ENCODE measurements at regions not wholly inside any gene's neighbourhood (a gene's known extent, or its start where the extent isn't known, plus 50 kb on each side); places are given as distances from the start of the nearest gene placed in this dataset.

GRCh38 chr5:158212917-158213316 lies 354.0 kb upstream of the CLINT1 start:
- Histone ChIP-seq H3K79me1 (replicated peaks; ENCODE audit: low read length, poor library complexity, severe bottlenecking) (no peaks in the 10 kb centered on the region), H2BK5ac (ENCODE audit: low read depth, low read length, poor library complexity, severe bottlenecking) (no peak overlapping the region), H3K9ac (ENCODE audit: low read length) (no peak overlapping the region), H3K4ac (ENCODE audit: low read depth in 1 of 2, low read length in 2 of 2) (no peak overlapping the region), H3K27ac (ENCODE audit: low read length, poor library complexity, severe bottlenecking) (no peak overlapping the region), H3K4me2 (ENCODE audit: low read length, poor library complexity, severe bottlenecking) (no peak overlapping the region), H2BK15ac (ENCODE audit: low read depth, poor library complexity, severe bottlenecking) (no peak overlapping the region), H3K4me1 (ENCODE audit: control insufficient read depth, insufficient read depth, low read depth, low read length) (no peaks in the 10 kb centered on the region), H2AFZ (ENCODE audit: low read depth, low read length) (no peak overlapping the region), H4K91ac (ENCODE audit: low read length) (no peak overlapping the region), H2AK5ac (ENCODE audit: low read length, severe bottlenecking) (no peak overlapping the region), H3K18ac (ENCODE audit: low read depth in 1 of 2, low read length in 2 of 2) (no peak overlapping the region), H3K9me3 (ENCODE audit: control insufficient read depth, low read length) (no peaks in the 10 kb centered on the region), H2BK120ac (ENCODE audit: low read depth, low read length) (no peak overlapping the region), H3K4me3 (ENCODE audit: insufficient read depth in 1 of 2, low read depth in 1 of 2, low read length in 2 of 2) (no peak overlapping the region), H4K8ac (ENCODE audit: low read length) (no peak overlapping the region), H3K14ac (ENCODE audit: low read length in 2 of 2) (no peak overlapping the region), H3K23ac (ENCODE audit: low read length in 2 of 2) (no peak overlapping the region), H3K36me3 (ENCODE audit: control insufficient read depth in 1 of 2, insufficient read depth in 2 of 2, low read depth in 1 of 2, low read length in 2 of 2) (no peaks in the 10 kb centered on the region), H3K27me3 (ENCODE audit: control insufficient read depth in 1 of 2, insufficient read depth in 1 of 2, low read length in 2 of 2) (peaks cover 0 to 4% of the 10 kb centered on the region in 2 experiments), H2BK12ac (ENCODE audit: low read length in 2 of 2) (no peak overlapping the region)
- DNase-seq = no peak
- WGBS = 36% methylated on average over 2 of the region's 3 CpGs

- 37% methylated on average over 2 of the region's 2 CpGs for WGBS
- H4K8ac ChIP-seq (ENCODE audit: low read length) = no peak overlapping the region
Observed at GRCh38 chr5:158212237-158212636, 353.3 kb upstream of the CLINT1 start.

GRCh38 chr5:158209219-158209908 lies 350.4 kb upstream of the CLINT1 start:
- Histone ChIP-seq H3K27me3 (ENCODE audit: control insufficient read depth in 1 of 2, insufficient read depth in 1 of 2, low read length in 2 of 2) (peaks cover 0 to 4% of the 10 kb centered on the region in 2 experiments), H3K4me1 (ENCODE audit: control insufficient read depth, insufficient read depth, low read depth, low read length) (no peaks in the 10 kb centered on the region), H2AFZ (ENCODE audit: low read depth, low read length) (no peak overlapping the region), H2BK5ac (ENCODE audit: low read depth, low read length, poor library complexity, severe bottlenecking) (no peak overlapping the region), H3K4me3 (ENCODE audit: insufficient read depth in 1 of 2, low read depth in 1 of 2, low read length in 2 of 2) (no peak overlapping the region), H3K79me1 (replicated peaks; ENCODE audit: low read length, poor library complexity, severe bottlenecking) (no peaks in the 10 kb centered on the region), H3K36me3 (ENCODE audit: control insufficient read depth in 1 of 2, insufficient read depth in 2 of 2, low read depth in 1 of 2, low read length in 2 of 2) (no peaks in the 10 kb centered on the region), H3K9ac (ENCODE audit: low read length) (no peak overlapping the region), H2BK15ac (ENCODE audit: low read depth, poor library complexity, severe bottlenecking) (no peak overlapping the region), H4K91ac (ENCODE audit: low read length) (no peak overlapping the region), H3K4ac (ENCODE audit: low read depth in 1 of 2, low read length in 2 of 2) (no peak overlapping the region), H2AK5ac (ENCODE audit: low read length, severe bottlenecking) (no peak overlapping the region), H3K18ac (ENCODE audit: low read depth in 1 of 2, low read length in 2 of 2) (no peak overlapping the region), H2BK12ac (ENCODE audit: low read length in 2 of 2) (no peak overlapping the region), H3K14ac (ENCODE audit: low read length in 2 of 2) (no peak overlapping the region), H2BK120ac (ENCODE audit: low read depth, low read length) (no peak overlapping the region), H3K4me2 (ENCODE audit: low read length, poor library complexity, severe bottlenecking) (no peak overlapping the region), H3K9me3 (ENCODE audit: control insufficient read depth, low read length) (no peaks in the 10 kb centered on the region), H3K23ac (ENCODE audit: low read length in 2 of 2) (no peak overlapping the region), H3K27ac (ENCODE audit: low read length, poor library complexity, severe bottlenecking) (no peak overlapping the region), H4K8ac (ENCODE audit: low read length) (no peak overlapping the region)
- DNase-seq = no peak
- 87% methylated on average over 4 of the region's 5 CpGs for WGBS

More at GRCh38 chr5:158212237-158212636, 353.3 kb upstream of the CLINT1 start:
- Histone ChIP-seq H3K9ac (ENCODE audit: low read length) (no peak overlapping the region), H2BK5ac (ENCODE audit: low read depth, low read length, poor library complexity, severe bottlenecking) (no peak overlapping the region), H3K23ac (ENCODE audit: low read length in 2 of 2) (no peak overlapping the region), H3K4me1 (ENCODE audit: control insufficient read depth, insufficient read depth, low read depth, low read length) (no peaks in the 10 kb centered on the region), H2BK120ac (ENCODE audit: low read depth, low read length) (no peak overlapping the region), H3K4ac (ENCODE audit: low read depth in 1 of 2, low read length in 2 of 2) (no peak overlapping the region), H3K27ac (ENCODE audit: low read length, poor library complexity, severe bottlenecking) (no peak overlapping the region), H3K79me1 (replicated peaks; ENCODE audit: low read length, poor library complexity, severe bottlenecking) (no peaks in the 10 kb centered on the region), H4K91ac (ENCODE audit: low read length) (no peak overlapping the region), H2BK12ac (ENCODE audit: low read length in 2 of 2) (no peak overlapping the region), H3K4me2 (ENCODE audit: low read length, poor library complexity, severe bottlenecking) (no peak overlapping the region), H3K27me3 (ENCODE audit: control insufficient read depth in 1 of 2, insufficient read depth in 1 of 2, low read length in 2 of 2) (peaks cover 0 to 4% of the 10 kb centered on the region in 2 experiments), H2AFZ (ENCODE audit: low read depth, low read length) (no peak overlapping the region), H3K4me3 (ENCODE audit: insufficient read depth in 1 of 2, low read depth in 1 of 2, low read length in 2 of 2) (no peak overlapping the region), H3K9me3 (ENCODE audit: control insufficient read depth, low read length) (no peaks in the 10 kb centered on the region), H2AK5ac (ENCODE audit: low read length, severe bottlenecking) (no peak overlapping the region), H2BK15ac (ENCODE audit: low read depth, poor library complexity, severe bottlenecking) (no peak overlapping the region), H3K18ac (ENCODE audit: low read depth in 1 of 2, low read length in 2 of 2) (no peak overlapping the region), H3K36me3 (ENCODE audit: control insufficient read depth in 1 of 2, insufficient read depth in 2 of 2, low read depth in 1 of 2, low read length in 2 of 2) (no peaks in the 10 kb centered on the region), H3K14ac (ENCODE audit: low read length in 2 of 2) (no peak overlapping the region)
- DNase-seq = no peak

GRCh38 chr5:158207733-158208132 lies 348.8 kb upstream of the CLINT1 start:
- Histone ChIP-seq H2AFZ (ENCODE audit: low read depth, low read length) (no peak overlapping the region), H2BK5ac (ENCODE audit: low read depth, low read length, poor library complexity, severe bottlenecking) (no peak overlapping the region), H2BK120ac (ENCODE audit: low read depth, low read length) (no peak overlapping the region), H3K79me1 (replicated peaks; ENCODE audit: low read length, poor library complexity, severe bottlenecking) (no peaks in the 10 kb centered on the region), H3K14ac (ENCODE audit: low read length in 2 of 2) (no peak overlapping the region), H4K8ac (ENCODE audit: low read length) (no peak overlapping the region), H3K36me3 (ENCODE audit: control insufficient read depth in 1 of 2, insufficient read depth in 2 of 2, low read depth in 1 of 2, low read length in 2 of 2) (no peaks in the 10 kb centered on the region), H3K4me2 (ENCODE audit: low read length, poor library complexity, severe bottlenecking) (no peak overlapping the region), H3K4ac (ENCODE audit: low read depth in 1 of 2, low read length in 2 of 2) (no peak overlapping the region), H3K9me3 (ENCODE audit: control insufficient read depth, low read length) (no peaks in the 10 kb centered on the region), H3K23ac (ENCODE audit: low read length in 2 of 2) (no peak overlapping the region), H2BK15ac (ENCODE audit: low read depth, poor library complexity, severe bottlenecking) (no peak overlapping the region), H3K27me3 (ENCODE audit: control insufficient read depth in 1 of 2, insufficient read depth in 1 of 2, low read length in 2 of 2) (peaks cover 0 to 4% of the 10 kb centered on the region in 2 experiments), H3K9ac (ENCODE audit: low read length) (no peak overlapping the region), H3K4me1 (ENCODE audit: control insufficient read depth, insufficient read depth, low read depth, low read length) (no peaks in the 10 kb centered on the region), H3K27ac (ENCODE audit: low read length, poor library complexity, severe bottlenecking) (no peak overlapping the region), H2BK12ac (ENCODE audit: low read length in 2 of 2) (no peak overlapping the region), H3K18ac (ENCODE audit: low read depth in 1 of 2, low read length in 2 of 2) (no peak overlapping the region), H4K91ac (ENCODE audit: low read length) (no peak overlapping the region), H2AK5ac (ENCODE audit: low read length, severe bottlenecking) (no peak overlapping the region), H3K4me3 (ENCODE audit: insufficient read depth in 1 of 2, low read depth in 1 of 2, low read length in 2 of 2) (no peak overlapping the region)
- DNase-seq = no peak
- 78% methylated on average over 10 of the region's 10 CpGs for WGBS

All from mesenchymal stem cell (in vitro differentiated cells and primary cell).